SK-N-SH treated with all-trans-retinoic acid at 6 μM for 48 hours (cell line): ENCODE measurements at regions not wholly inside any gene's neighbourhood (a gene's known extent, or its start where the extent isn't known, plus 50 kb on each side); places are given as distances from the start of the nearest gene placed in this dataset.

Source experiments
- ATAC-seq: fragments of 200-7000 bp; cut with Tn5 transposase; 3 replicates; pipeline ENCODE4 v1.9.1; 2020; ENCODE audit warnings: mild to moderate bottlenecking, moderate library complexity
- ARNTL ChIP-seq: fragments of 450-650 bp; formaldehyde crosslinking; IDR thresholded peaks from 2 replicates; pipeline ENCODE4 v1.5.0; 2020; ENCODE audit warnings: low read depth, mild to moderate bottlenecking, moderate library complexity, borderline replicate concordance
- ESRRG ChIP-seq: fragments of 250-450 bp; sonication (Bioruptor Pico); IDR thresholded peaks from 2 replicates; pipeline ENCODE4 v1.6.1; 2021; ENCODE audit warnings: mild to moderate bottlenecking
- GLIS3 ChIP-seq: fragments of 250-450 bp; sonication (Bioruptor Pico); IDR thresholded peaks from 2 replicates; pipeline ENCODE4 v1.5.0; 2020; ENCODE audit warnings: mild to moderate bottlenecking, moderate library complexity
- ISL1 ChIP-seq: fragments of 250-450 bp; sonication (Bioruptor Pico); IDR thresholded peaks from 2 replicates; pipeline ENCODE4 v2.1.2; 2022; ENCODE audit warnings: mild to moderate bottlenecking, moderate library complexity
- OSR1 ChIP-seq: fragments of 250-450 bp; sonication (Bioruptor Pico); IDR thresholded peaks from 2 replicates; pipeline ENCODE4 v1.8.0; 2022; ENCODE audit warnings: moderate library complexity, mild to moderate bottlenecking, inconsistent platforms
- PPARA ChIP-seq: fragments of 250-450 bp; sonication (Bioruptor Pico); IDR thresholded peaks from 2 replicates; pipeline ENCODE4 v1.5.0; 2020; ENCODE audit warnings: mild to moderate bottlenecking, borderline replicate concordance
- TCF4 ChIP-seq: fragments of 250-450 bp; sonication (Bioruptor Pico); IDR thresholded peaks from 2 replicates; pipeline ENCODE4 v1.8.0; 2021; ENCODE audit warnings: mild to moderate bottlenecking, moderate library complexity, borderline replicate concordance
- TOX ChIP-seq: fragments of 250-450 bp; sonication (Bioruptor Pico); IDR thresholded peaks from 2 replicates; pipeline ENCODE4 v1.8.0; 2021; ENCODE audit warnings: mild to moderate bottlenecking, moderate library complexity, borderline replicate concordance
- ZFP3 ChIP-seq: fragments of 250-450 bp; sonication (Bioruptor Pico); IDR thresholded peaks from 2 replicates; pipeline ENCODE4 v1.5.0; 2020; ENCODE audit warnings: mild to moderate bottlenecking, moderate library complexity
- ZFP30 ChIP-seq: fragments of 450-650 bp; formaldehyde crosslinking; IDR thresholded peaks from 2 replicates; pipeline ENCODE4 v1.5.0; 2022; ENCODE audit warnings: mild to moderate bottlenecking, moderate library complexity
- ZNF565 ChIP-seq: fragments of 450-650 bp; formaldehyde crosslinking; conservative IDR thresholded peaks from 2 replicates; pipeline ENCODE4 v1.5.0; 2020; ENCODE audit warnings: low read depth, mild to moderate bottlenecking, moderate library complexity
- ZNF8 ChIP-seq: fragments of 450-650 bp; formaldehyde crosslinking; IDR thresholded peaks from 2 replicates; pipeline ENCODE4 v1.5.0; 2020; ENCODE audit warnings: mild to moderate bottlenecking, moderate library complexity
- TF ChIP-seq, protein P1 (sequence below): fragments of 250-450 bp; sonication (Bioruptor Pico); IDR thresholded peaks from 2 replicates; pipeline ENCODE4 v1.5.0; 2020; ENCODE audit warnings: mild to moderate bottlenecking, moderate library complexity
- TF ChIP-seq, protein P2 (sequence below): fragments of 250-450 bp; sonication (Bioruptor Pico); IDR thresholded peaks from 2 replicates; pipeline ENCODE4 v1.8.0; 2020; ENCODE audit warnings: mild to moderate bottlenecking, moderate library complexity, borderline replicate concordance
- TF ChIP-seq, protein P3 (sequence below): fragments of 250-450 bp; sonication (Bioruptor Pico); IDR thresholded peaks from 2 replicates; pipeline ENCODE4 v1.5.1; 2020; ENCODE audit warnings: low read depth, mild to moderate bottlenecking, moderate library complexity
- TF ChIP-seq, protein P4 (sequence below): fragments of 250-450 bp; sonication (Bioruptor Pico); IDR thresholded peaks from 2 replicates; pipeline ENCODE4 v1.8.0; 2021; ENCODE audit warnings: low read depth, mild to moderate bottlenecking, moderate library complexity, borderline replicate concordance
- TF ChIP-seq, protein P5 (sequence below): fragments of 250-450 bp; sonication (Bioruptor Pico); IDR thresholded peaks from 2 replicates; pipeline ENCODE4 v1.5.1; 2021; ENCODE audit warnings: mild to moderate bottlenecking, moderate library complexity

DNA sequence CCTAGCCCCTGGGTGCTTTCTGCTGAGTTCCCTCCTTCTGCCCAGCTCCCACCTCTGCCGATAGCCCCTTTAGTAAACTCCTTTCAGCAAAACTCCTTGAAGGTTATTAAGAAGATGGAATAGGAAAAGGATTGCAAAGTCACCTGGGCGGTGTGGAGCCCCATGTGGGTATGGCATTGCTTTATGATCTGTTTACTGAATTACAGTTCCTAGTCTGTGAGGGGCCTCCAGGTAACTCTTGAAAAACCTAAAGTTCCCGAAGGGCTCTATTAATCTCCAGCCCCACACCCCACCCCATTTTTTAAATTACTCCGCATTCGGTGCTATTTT, 116.9 kb upstream of the UXS1 start (continued):
- TF ChIP-seq, protein P1, sequence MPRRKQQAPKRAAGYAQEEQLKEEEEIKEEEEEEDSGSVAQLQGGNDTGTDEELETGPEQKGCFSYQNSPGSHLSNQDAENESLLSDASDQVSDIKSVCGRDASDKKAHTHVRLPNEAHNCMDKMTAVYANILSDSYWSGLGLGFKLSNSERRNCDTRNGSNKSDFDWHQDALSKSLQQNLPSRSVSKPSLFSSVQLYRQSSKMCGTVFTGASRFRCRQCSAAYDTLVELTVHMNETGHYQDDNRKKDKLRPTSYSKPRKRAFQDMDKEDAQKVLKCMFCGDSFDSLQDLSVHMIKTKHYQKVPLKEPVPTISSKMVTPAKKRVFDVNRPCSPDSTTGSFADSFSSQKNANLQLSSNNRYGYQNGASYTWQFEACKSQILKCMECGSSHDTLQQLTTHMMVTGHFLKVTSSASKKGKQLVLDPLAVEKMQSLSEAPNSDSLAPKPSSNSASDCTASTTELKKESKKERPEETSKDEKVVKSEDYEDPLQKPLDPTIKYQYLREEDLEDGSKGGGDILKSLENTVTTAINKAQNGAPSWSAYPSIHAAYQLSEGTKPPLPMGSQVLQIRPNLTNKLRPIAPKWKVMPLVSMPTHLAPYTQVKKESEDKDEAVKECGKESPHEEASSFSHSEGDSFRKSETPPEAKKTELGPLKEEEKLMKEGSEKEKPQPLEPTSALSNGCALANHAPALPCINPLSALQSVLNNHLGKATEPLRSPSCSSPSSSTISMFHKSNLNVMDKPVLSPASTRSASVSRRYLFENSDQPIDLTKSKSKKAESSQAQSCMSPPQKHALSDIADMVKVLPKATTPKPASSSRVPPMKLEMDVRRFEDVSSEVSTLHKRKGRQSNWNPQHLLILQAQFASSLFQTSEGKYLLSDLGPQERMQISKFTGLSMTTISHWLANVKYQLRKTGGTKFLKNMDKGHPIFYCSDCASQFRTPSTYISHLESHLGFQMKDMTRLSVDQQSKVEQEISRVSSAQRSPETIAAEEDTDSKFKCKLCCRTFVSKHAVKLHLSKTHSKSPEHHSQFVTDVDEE (CRISPR knock-in tag), result no peak
- TF ChIP-seq OSR1 (CRISPR knock-in tag), result no peak
- TF ChIP-seq, all 23 proteins: peak for 0

DNA sequence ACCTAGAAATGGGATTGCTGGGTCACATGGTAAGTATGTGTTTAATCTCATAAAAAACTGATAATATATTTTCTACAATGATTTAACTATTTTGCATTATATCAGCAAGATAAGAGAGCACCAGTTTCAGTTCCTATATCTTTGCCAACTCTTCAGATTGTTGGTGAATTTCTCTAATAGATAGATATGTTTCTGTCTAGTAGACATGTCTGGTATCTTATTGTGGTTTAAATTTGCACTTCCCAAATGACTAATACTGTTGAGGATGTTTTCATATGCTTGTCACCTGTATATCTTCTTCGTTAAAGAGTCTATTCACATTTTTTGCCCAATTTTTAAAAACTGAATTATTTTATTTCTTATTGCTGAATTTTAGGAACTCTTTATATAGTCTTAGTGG, 113.8 kb upstream of the UXS1 start:
- TF ChIP-seq ZFP30 (CRISPR knock-in tag) (no peak), OSR1 (CRISPR knock-in tag) (no peak), ESRRG (no peak), TOX (CRISPR knock-in tag) (no peak)
- TF ChIP-seq, protein P2, sequence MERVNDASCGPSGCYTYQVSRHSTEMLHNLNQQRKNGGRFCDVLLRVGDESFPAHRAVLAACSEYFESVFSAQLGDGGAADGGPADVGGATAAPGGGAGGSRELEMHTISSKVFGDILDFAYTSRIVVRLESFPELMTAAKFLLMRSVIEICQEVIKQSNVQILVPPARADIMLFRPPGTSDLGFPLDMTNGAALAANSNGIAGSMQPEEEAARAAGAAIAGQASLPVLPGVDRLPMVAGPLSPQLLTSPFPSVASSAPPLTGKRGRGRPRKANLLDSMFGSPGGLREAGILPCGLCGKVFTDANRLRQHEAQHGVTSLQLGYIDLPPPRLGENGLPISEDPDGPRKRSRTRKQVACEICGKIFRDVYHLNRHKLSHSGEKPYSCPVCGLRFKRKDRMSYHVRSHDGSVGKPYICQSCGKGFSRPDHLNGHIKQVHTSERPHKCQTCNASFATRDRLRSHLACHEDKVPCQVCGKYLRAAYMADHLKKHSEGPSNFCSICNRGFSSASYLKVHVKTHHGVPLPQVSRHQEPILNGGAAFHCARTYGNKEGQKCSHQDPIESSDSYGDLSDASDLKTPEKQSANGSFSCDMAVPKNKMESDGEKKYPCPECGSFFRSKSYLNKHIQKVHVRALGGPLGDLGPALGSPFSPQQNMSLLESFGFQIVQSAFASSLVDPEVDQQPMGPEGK (CRISPR knock-in tag), result no peak
- TF ChIP-seq, all 23 proteins: peak for 0
- ATAC-seq, result no peak

DNA sequence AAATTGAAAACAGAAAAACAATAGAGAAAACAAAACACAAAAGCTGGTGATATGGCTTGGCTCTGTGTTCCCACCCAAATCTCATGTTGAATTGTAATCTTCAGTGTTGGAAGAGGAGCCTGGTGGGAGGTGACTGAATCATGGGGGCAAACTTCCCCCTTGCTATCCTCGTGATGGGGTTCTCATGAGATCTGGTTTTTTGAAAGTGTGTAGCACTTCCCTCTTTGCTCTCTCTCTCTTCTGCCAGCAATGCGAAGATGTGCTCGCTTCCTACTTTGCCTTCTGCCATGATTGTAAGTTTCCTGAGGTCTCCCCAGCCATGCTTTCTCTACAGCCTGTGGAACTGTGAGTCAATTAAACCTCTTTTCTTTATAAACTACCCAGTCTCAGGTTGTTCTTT, 112.3 kb upstream of the UXS1 start:
- ATAC-seq, result no peak
- TF ChIP-seq, protein P3, sequence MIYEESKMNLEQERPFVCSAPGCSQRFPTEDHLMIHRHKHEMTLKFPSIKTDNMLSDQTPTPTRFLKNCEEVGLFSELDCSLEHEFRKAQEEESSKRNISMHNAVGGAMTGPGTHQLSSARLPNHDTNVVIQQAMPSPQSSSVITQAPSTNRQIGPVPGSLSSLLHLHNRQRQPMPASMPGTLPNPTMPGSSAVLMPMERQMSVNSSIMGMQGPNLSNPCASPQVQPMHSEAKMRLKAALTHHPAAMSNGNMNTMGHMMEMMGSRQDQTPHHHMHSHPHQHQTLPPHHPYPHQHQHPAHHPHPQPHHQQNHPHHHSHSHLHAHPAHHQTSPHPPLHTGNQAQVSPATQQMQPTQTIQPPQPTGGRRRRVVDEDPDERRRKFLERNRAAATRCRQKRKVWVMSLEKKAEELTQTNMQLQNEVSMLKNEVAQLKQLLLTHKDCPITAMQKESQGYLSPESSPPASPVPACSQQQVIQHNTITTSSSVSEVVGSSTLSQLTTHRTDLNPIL (CRISPR knock-in tag), result no peak
- TF ChIP-seq PPARA (CRISPR knock-in tag) (no peak), ZFP3 (CRISPR knock-in tag) (no peak), OSR1 (CRISPR knock-in tag) (no peak), TOX (CRISPR knock-in tag) (no peak), TCF4 (no peak), ZNF565 (CRISPR knock-in tag) (no peak), GLIS3 (CRISPR knock-in tag) (no peak)
- TF ChIP-seq, protein P4, sequence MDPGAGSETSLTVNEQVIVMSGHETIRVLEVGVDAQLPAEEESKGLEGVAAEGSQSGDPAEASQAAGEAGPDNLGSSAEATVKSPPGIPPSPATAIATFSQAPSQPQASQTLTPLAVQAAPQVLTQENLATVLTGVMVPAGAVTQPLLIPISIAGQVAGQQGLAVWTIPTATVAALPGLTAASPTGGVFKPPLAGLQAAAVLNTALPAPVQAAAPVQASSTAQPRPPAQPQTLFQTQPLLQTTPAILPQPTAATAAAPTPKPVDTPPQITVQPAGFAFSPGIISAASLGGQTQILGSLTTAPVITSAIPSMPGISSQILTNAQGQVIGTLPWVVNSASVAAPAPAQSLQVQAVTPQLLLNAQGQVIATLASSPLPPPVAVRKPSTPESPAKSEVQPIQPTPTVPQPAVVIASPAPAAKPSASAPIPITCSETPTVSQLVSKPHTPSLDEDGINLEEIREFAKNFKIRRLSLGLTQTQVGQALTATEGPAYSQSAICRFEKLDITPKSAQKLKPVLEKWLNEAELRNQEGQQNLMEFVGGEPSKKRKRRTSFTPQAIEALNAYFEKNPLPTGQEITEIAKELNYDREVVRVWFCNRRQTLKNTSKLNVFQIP (CRISPR knock-in tag), result no peak
- TF ChIP-seq, all 23 proteins: peak for 0

DNA sequence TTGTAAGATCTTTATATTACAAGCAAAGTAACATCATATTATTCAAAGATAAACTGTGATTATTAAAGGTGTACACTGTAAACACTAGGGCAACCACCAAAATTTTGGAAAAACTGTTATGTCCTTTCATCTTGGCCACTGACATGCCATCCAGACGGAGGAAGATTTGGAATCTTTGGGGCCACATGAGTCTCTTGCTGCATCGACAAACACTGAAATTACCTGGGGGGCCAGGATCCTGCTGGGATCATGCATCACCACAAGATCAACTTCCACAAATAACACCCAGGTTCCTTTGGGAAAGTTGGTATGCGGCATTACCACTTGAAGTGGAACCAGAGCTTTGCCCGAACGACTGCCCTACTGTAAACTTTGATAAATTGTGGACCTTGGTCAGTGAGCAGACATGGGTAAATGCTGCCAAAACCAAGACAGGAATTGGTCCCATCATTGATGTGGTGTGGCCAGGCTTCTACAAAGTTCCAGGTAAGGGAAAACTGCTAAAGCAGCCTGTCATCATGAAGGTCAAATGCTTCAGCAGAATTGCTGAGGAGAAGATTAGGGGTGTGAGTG, 110.6 kb upstream of the UXS1 start:
- ATAC-seq, result no peak
- TF ChIP-seq, protein P4 (CRISPR knock-in tag), result no peak
- TF ChIP-seq, protein P5, sequence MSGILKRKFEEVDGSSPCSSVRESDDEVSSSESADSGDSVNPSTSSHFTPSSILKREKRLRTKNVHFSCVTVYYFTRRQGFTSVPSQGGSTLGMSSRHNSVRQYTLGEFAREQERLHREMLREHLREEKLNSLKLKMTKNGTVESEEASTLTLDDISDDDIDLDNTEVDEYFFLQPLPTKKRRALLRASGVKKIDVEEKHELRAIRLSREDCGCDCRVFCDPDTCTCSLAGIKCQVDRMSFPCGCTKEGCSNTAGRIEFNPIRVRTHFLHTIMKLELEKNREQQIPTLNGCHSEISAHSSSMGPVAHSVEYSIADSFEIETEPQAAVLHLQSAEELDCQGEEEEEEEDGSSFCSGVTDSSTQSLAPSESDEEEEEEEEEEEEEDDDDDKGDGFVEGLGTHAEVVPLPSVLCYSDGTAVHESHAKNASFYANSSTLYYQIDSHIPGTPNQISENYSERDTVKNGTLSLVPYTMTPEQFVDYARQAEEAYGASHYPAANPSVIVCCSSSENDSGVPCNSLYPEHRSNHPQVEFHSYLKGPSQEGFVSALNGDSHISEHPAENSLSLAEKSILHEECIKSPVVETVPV, result no peak
- TF ChIP-seq ZNF8 (CRISPR knock-in tag), result no peak
- TF ChIP-seq, protein P3 (CRISPR knock-in tag), result no peak
- no peak for TF ChIP-seq GLIS3 (CRISPR knock-in tag)
- TF ChIP-seq ISL1 (CRISPR knock-in tag), result no peak
- no peak for TF ChIP-seq ARNTL (CRISPR knock-in tag)
